ENCODE measurements at regions not wholly inside any gene's neighbourhood (a gene's known extent, or its start where the extent isn't known, plus 50 kb on each side); places are given as distances from the start of the nearest gene placed in this dataset.
A peak's percentile ranks its signal among the peaks of the same experiment; 100 is the strongest.

DNA sequence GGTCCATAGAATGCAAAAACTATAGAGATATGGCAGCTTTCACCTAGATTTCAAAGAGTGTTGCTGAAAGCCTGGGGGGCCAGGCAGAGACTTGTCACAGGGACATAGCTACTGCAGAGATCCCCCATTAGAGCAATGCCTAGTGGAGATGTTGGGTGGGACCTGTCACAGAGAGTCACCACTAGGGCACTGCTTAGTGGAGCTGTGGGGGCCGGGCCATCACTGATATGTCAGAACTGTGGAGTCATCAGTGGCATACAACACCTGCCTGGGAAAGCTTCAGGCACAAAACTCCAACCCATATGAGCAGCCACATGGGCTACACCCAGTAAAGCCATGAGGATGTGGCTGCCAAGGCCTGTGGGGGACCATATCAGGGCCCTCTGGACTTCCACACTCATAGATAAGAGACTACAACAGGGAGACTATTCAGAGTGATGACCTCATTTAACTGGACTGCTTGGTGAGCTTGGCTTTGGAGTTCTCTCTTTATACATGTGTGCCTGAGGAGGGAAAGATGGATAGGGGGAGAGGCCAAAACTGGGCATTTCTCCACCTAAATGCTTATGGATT is 176.3 kb downstream of the ZNF621 start:
- DNase-seq (ENCODE audit: low read depth, low spot score) = no peak

DNA sequence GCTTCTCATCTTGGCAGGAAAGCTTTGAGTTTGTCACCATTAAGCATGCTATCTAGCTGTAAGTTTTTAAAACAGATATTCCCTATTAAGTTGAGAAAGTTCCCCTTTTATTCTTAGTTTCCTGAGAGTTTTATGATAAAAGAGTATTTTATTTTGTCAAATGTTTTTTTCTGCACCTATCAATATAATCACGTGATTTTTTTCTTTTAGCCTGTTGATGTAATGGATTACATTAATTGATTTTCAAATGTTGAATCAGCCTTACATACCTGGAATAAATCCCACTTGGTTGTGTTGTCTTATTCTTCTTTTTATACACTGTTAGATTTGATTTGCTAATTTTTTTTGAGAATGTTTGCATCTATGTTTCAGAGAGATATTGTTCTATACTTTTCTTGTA is 179.5 kb downstream of the ZNF621 start:
- DNase-seq (ENCODE audit: low read depth, low spot score) = no peak

DNA sequence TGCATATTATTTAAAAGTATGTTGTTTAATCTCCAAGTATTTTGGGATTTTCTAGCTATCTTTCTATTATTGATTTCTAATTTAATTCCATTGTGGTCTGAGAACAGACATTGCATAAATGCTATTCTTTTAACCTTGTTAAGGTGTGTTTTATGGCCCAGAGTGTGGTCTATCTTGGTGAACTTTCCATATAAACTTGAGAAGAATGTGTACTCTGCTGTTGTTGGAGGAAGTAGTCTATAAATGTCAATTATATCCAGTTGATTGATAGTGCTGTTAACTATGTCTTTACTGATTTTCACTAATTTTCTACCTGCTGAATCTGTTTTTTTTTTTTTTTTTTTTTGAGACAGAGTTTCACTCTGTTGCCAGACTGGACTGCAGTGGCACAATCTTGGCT is 180.9 kb downstream of the ZNF621 start:
- no peak for DNase-seq (ENCODE audit: low read depth, low spot score)

DNA sequence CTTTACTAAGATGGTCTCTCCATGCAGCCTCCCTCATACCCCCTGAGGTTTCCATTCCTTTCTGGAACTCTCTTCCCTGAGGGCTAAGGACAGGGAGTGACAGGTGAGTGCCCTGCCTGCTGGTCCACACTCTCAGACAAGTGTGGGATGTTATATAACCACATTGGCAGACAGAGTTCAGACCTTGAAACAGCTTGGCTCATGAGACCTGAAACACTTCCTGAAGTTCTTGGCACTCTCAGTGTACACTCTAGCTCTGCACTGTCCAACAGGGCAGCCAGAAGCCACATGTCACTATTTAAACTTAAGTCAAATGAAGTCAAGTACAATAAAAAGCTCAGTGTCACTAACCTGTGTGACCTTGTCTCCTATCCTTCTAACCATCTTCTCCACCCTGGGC is 188.5 kb downstream of the ZNF621 start:
- no peak for DNase-seq (ENCODE audit: low read depth, low spot score)

DNA sequence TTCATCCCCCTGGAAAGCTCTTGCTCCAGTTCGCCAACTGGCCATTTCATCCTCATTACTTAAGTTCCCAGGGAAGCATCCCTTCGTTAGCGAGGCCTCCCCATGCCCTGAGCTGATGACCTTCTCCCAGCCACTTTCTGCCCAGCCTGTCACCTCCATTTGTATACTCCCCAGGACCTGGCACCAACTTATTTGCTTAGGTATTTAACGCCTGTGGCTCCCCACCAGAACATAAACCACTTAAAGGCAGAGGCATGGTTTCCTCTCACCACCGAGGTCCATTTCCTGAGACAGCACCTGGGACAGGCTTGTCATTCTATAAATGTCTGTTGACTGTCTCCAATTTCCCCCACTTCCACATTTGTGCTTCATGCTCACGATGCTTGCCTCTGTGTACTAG is 189.0 kb downstream of the ZNF621 start:
- DNase-seq (ENCODE audit: low read depth, low spot score) = no peak

DNA sequence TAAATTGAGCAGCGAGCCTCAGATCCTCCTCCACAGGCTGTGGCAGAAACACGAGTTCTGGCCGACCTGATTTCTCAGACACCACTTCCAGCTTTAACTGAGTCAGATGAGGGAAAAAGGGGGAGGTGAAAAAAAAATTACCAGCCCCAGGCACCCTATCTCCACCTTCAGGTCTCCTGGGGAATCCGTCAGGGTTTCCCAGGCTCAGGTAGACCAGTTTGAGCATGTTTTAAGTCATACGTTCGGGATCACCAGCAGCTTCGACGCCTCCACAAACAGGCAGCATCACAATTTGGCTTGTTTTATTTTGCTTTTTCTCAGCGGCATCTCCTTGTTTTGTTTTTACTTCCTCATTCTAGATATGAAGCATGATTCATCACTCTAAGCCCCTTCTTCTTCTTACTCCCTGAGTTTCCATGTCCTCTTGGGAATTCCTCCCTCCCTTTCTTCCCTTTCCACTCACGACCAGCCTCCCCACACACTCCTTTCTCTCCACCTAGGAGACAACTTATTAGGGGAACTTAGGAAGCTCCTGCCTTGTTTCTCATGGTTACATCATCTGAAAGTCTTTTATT is 190.1 kb downstream of the ZNF621 start:
- no peak for DNase-seq (ENCODE audit: low read depth, low spot score)

GRCh38 chr3:40715551-40715950 is 190.8 kb downstream of the ZNF621 start:
- no peak for DNase-seq (ENCODE audit: low read depth, low spot score)

DNA sequence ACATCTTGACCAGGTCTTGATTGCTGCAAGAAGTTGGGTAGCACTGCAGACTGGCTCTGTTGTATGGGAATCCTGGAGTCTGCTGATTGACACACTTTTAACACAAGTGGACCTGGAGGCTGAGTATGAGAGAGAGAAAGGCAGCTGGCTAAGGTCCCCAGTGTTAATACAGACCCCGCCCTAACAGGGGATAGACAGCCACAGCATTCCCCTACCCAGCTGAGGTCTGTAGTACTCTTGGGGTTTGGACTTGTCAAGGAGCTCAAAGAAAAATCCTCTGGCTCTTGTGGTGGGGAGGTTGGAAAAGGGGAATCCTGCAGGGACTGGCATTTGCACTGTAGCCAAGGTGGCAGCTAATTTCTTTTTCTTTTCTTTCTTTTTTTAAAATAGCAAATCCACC is 192.7 kb downstream of the ZNF621 start:
- no peak for DNase-seq (ENCODE audit: low read depth, low spot score)

- no peak for DNase-seq (ENCODE audit: low read depth, low spot score)
Observed at GRCh38 chr3:40718209-40718608, 193.4 kb downstream of the ZNF621 start.

DNA sequence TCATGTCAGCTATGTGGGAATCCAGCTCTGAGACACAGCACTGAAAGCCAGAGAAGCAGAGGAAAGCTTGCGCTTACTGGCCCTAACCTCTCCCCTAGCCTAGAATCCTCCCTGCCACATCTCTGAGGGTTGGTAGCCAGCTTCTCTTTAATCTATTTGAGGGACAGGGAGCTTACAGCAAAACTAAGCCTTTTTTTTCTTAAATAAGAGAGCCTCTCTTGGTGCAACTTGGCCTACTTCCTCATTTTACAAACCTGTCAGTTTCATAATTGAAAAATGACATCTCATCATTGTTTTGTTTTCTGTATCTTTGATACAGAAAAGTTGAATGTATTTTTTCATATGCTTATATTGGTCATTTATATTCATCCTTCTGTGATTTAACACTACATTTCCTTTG is 193.9 kb downstream of the ZNF621 start:
- no peak for DNase-seq (ENCODE audit: low read depth, low spot score)

GRCh38 chr3:40719660-40720287 is 195.0 kb downstream of the ZNF621 start:
- DNase-seq (ENCODE audit: low read depth, low spot score) = peak; percentile 54

DNA sequence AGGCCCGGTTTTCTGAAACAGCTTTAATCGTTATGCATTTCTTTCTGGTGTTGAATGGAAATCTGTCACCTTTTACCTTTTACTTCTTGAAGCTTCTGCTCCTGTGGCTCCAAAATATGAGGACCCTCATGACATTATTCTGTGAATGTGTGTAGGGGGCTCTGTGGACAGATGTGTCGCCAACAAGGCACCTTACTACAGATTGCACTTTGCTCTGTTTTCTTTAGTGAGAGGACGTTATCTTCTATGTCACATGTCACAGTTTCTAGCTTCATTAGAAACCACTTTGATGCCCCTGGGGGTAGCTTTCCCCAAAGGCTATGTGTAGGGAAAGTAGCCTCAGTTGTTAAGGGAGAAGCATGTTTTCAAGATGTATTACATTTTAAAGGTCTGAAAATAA is 195.6 kb downstream of the ZNF621 start:
- DNase-seq (ENCODE audit: low read depth, low spot score) = no peak

- no peak for DNase-seq (ENCODE audit: low read depth, low spot score)
Observed at GRCh38 chr3:40720863-40721262, 196.1 kb downstream of the ZNF621 start.

- no peak for DNase-seq (ENCODE audit: low read depth, low spot score)
Observed at GRCh38 chr3:40723083-40723660, 198.4 kb downstream of the ZNF621 start.

GRCh38 chr3:40725031-40725430 is 200.3 kb downstream of the ZNF621 start:
- no peak for DNase-seq (ENCODE audit: low read depth, low spot score)

DNA sequence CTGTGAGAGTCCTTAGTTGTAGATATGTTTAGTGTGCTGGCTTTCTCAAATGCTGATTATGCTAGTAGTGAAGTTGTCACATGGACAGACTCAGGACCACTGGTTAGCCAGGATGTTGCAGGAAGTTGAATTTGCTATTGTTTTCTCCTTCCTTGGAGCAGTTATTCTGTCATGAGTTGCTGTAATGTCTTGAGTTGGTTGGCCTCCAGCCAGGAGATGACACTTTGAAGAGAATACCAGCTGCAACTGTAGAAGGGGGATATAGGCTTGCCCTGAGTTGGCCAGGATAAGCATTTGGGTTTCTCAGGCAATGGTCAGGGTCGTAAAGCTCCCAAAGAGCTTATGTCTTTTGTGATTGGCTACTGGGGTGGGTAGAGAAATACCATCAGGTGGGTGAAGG is 206.7 kb downstream of the ZNF621 start:
- DNase-seq (ENCODE audit: low read depth, low spot score) = no peak

DNA sequence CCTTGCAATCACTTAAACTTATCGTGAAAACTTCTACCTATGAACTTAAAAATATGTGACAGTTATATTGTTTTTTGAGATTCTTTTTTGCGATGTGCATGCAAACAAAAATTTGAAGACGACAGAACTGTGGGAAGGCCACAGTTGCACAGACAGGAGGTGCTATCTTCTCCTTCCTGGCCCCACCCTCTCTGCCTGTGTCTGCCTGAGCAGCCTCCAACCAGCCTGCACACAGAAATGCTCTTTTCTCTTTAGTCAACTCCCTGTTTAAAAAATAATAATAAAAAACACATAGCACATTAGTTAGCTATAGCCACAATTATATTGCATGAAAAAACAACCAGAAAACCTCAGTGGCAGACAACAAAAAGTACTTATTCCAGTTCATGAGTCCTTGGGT is 212.2 kb downstream of the ZNF621 start:
- no peak for DNase-seq (ENCODE audit: low read depth, low spot score)

GRCh38 chr3:40737343-40737742 is 212.6 kb downstream of the ZNF621 start:
- DNase-seq (ENCODE audit: low read depth, low spot score) = no peak

DNA sequence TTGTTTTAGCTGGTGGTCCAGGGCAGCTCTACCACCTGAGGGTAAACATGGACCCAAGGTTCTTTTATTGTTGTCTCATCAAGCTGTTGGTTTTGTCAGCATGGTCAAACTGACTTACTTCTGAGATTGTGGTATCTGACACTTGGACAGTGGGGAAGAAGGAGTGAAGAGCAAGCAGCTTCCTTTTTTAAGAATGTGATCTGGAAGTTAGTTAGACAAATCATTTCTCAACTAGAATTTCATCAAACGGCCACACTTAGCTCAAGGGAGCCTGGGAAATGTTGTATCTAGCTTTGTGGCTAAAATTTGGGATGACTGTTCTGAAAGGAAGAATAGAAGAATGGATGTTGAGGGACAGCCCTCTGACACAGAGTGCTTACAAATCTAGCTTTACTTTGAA is 215.2 kb downstream of the ZNF621 start:
- DNase-seq (ENCODE audit: low read depth, low spot score) = no peak

- no peak for DNase-seq (ENCODE audit: low read depth, low spot score)
Observed at GRCh38 chr3:40741729-40742128, 217.0 kb downstream of the ZNF621 start.

- no peak for DNase-seq (ENCODE audit: low read depth, low spot score)
Observed at GRCh38 chr3:40745381-40746106, 220.8 kb downstream of the ZNF621 start.

DNA sequence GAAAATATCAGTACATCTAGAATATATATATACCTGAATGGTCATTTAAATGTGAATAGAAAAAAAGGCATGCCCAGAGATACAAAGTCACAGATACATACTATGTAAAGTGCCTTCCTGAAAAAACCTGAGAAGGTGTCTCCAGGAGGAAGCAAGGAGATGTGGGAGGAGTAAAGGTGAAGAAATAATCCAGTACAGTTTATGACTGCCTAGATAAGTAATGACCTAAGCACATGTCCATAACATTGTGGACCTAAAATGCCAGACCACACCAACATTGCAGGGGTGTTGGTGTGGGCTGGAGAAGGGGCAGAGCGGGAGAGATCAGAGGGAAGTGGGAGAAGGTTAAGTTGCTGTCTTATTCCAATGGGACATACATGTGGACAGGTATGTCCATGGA is 226.9 kb downstream of the ZNF621 start:
- no peak for DNase-seq (ENCODE audit: low read depth, low spot score)

DNA sequence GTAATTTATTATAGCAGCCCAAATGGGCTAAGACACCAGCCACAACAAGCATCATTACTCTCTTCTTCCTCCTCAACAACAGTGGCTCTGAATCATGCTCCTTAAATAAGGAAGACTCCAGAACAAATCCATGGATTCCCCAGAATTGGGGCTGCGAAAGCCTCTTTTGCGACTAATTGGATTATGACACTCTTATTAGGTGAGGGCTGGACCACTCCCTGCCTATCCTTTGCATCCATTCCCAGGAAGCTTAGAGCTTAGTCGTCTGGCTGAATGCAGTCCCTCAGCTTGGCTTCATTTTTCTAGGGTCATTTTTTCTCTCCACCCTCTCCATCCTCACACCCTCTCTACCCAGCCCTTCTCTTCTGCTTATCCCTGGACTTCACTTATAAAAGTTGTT is 227.7 kb downstream of the ZNF621 start:
- no peak for DNase-seq (ENCODE audit: low read depth, low spot score)

All from ELF-1 (cell line).